SK-N-MC (cell line): ENCODE measurements at regions not wholly inside any gene's neighbourhood (a gene's known extent, or its start where the extent isn't known, plus 50 kb on each side); places are given as distances from the start of the nearest gene placed in this dataset.

ENCODE experiments used
- EZH2 ChIP-seq: fragments of 200-600 bp; sonication (generic); IDR thresholded peaks from one replicate; pipeline ENCODE4 v1.6.1; 2017; ENCODE audit warnings: antibody characterized with exemption
- POLR2AphosphoS5 ChIP-seq: IDR thresholded peaks from 2 replicates; pipeline ENCODE4 v1.6.1; 2012; ENCODE audit warnings: mild to moderate bottlenecking, low read depth, low read length, borderline replicate concordance

GRCh38 chr6:147040121-147040910 lies 163.9 kb upstream of the STXBP5 start:
- TF ChIP-seq EZH2: no peak
- no peak for TF ChIP-seq POLR2AphosphoS5
